HL-60/S4 treated with retinoic acid at 250 ng/mL for 4 days and 3 days (cell line): ENCODE measurements at regions not wholly inside any gene's neighbourhood (a gene's known extent, or its start where the extent isn't known, plus 50 kb on each side); places are given as distances from the start of the nearest gene placed in this dataset.

Source experiments
- in situ Hi-C: fragments of 300-500 bp; cut with MboI; formaldehyde crosslinking; loops from 2 replicates; pipeline ENCODE4 v1.7.0; 2022; ENCODE audit warnings: low sequenced_read_pairs

- in situ Hi-C loops: loop anchor here (25.0 kb wide), 1 partner anchor 184 kb away; no protein-coding TSS in a partner anchor
Observed at GRCh38 chr2:111671426-111672150, 212.4 kb downstream of the ANAPC1 start.

- in situ Hi-C loops: loop anchor here (25.0 kb wide), 1 partner anchor 185 kb away; no protein-coding TSS in a partner anchor
Observed at GRCh38 chr2:111672641-111673040, 211.4 kb downstream of the ANAPC1 start.

- in situ Hi-C loops: loop anchor here (25.0 kb wide), 1 partner anchor 186 kb away; no protein-coding TSS in a partner anchor
Observed at GRCh38 chr2:111673526-111673925, 210.5 kb downstream of the ANAPC1 start.

GRCh38 chr2:111675419-111676194 is 208.4 kb downstream of the ANAPC1 start:
- in situ Hi-C loops: loop anchor here (25.0 kb wide), 1 partner anchor 863 kb away; no protein-coding TSS in a partner anchor

- in situ Hi-C loops: loop anchor here (25.0 kb wide), 1 partner anchor 864 kb away; no protein-coding TSS in a partner anchor
Observed at GRCh38 chr2:111676291-111676822, 207.6 kb downstream of the ANAPC1 start.

GRCh38 chr2:111678161-111678560 is 205.8 kb downstream of the ANAPC1 start:
- in situ Hi-C loops: loop anchor here (25.0 kb wide), 1 partner anchor 866 kb away; no protein-coding TSS in a partner anchor

GRCh38 chr2:111678651-111679050 is 205.3 kb downstream of the ANAPC1 start:
- in situ Hi-C loops: loop anchor here (25.0 kb wide), 1 partner anchor 866 kb away; no protein-coding TSS in a partner anchor

- in situ Hi-C loops: loop anchor here (25.0 kb wide), 1 partner anchor 867 kb away; no protein-coding TSS in a partner anchor
Observed at GRCh38 chr2:111679202-111679601, 204.8 kb downstream of the ANAPC1 start.

- in situ Hi-C loops: loop anchor here (25.0 kb wide), 1 partner anchor 872 kb away; no protein-coding TSS in a partner anchor
Observed at GRCh38 chr2:111684611-111685010, 199.4 kb downstream of the ANAPC1 start.

GRCh38 chr2:111685342-111685741 is 198.7 kb downstream of the ANAPC1 start:
- in situ Hi-C loops: loop anchor here (25.0 kb wide), 1 partner anchor 873 kb away; no protein-coding TSS in a partner anchor

GRCh38 chr2:111686994-111687393 is 197.0 kb downstream of the ANAPC1 start:
- in situ Hi-C loops: loop anchor here (25.0 kb wide), 1 partner anchor 875 kb away; no protein-coding TSS in a partner anchor

GRCh38 chr2:111687911-111688310 is 196.1 kb downstream of the ANAPC1 start:
- in situ Hi-C loops: loop anchor here (25.0 kb wide), 1 partner anchor 876 kb away; no protein-coding TSS in a partner anchor

GRCh38 chr2:111688482-111688881 is 195.5 kb downstream of the ANAPC1 start:
- in situ Hi-C loops: loop anchor here (25.0 kb wide), 1 partner anchor 876 kb away; no protein-coding TSS in a partner anchor

- in situ Hi-C loops: loop anchor here (25.0 kb wide), 1 partner anchor 877 kb away; no protein-coding TSS in a partner anchor
Observed at GRCh38 chr2:111689174-111689573, 194.8 kb downstream of the ANAPC1 start.

GRCh38 chr2:111689941-111690340 is 194.1 kb downstream of the ANAPC1 start:
- in situ Hi-C loops: loop anchor here (25.0 kb wide), 1 partner anchor 878 kb away; no protein-coding TSS in a partner anchor

GRCh38 chr2:111691164-111691875 is 192.7 kb downstream of the ANAPC1 start:
- in situ Hi-C loops: loop anchor here (25.0 kb wide), 1 partner anchor 879 kb away; no protein-coding TSS in a partner anchor

GRCh38 chr2:111692311-111692710 is 191.7 kb downstream of the ANAPC1 start:
- in situ Hi-C loops: loop anchor here (25.0 kb wide), 1 partner anchor 880 kb away; no protein-coding TSS in a partner anchor

GRCh38 chr2:111694700-111695101 is 189.3 kb downstream of the ANAPC1 start:
- in situ Hi-C loops: loop anchor here (25.0 kb wide), 1 partner anchor 882 kb away; no protein-coding TSS in a partner anchor

- in situ Hi-C loops: loop anchor here (25.0 kb wide), 1 partner anchor 883 kb away; no protein-coding TSS in a partner anchor
Observed at GRCh38 chr2:111695441-111696007, 188.5 kb downstream of the ANAPC1 start.
